Endodermal cell (in vitro differentiated cells): ENCODE measurements at regions not wholly inside any gene's neighbourhood (a gene's known extent, or its start where the extent isn't known, plus 50 kb on each side); places are given as distances from the start of the nearest gene placed in this dataset.
"Not testable (repeated sequence)": the region's sequence is repeated elsewhere in the genome, so short reads cannot be mapped to it uniquely, and the experiment has no call there.

Source experiments
- DNase-seq: peaks from one replicate; pipeline ENCODE4 v3.0.0-alpha.2; 2017
- H3K27ac ChIP-seq: 2 replicates; pipeline ENCODE4 v1.5.1; 2013; ENCODE audit warnings: mild to moderate bottlenecking, low read depth, low read length, moderate library complexity
- H3K27me3 ChIP-seq: 2 replicates; pipeline ENCODE4 v1.6.1; 2013; ENCODE audit warnings: mild to moderate bottlenecking, low read length, moderate library complexity; ENCODE audit not compliant: insufficient read depth, control insufficient read depth, poor library complexity, severe bottlenecking
- H3K36me3 ChIP-seq: 2 replicates; pipeline ENCODE4 v1.7.0; 2013; ENCODE audit warnings: mild to moderate bottlenecking, low read length, moderate library complexity; ENCODE audit not compliant: control insufficient read depth, insufficient read depth
- H3K4me1 ChIP-seq: one replicate; pipeline ENCODE4 v1.7.0; 2013; ENCODE audit warnings: low read length; ENCODE audit not compliant: control insufficient read depth, insufficient read depth
- H3K4me3 ChIP-seq: 2 replicates; pipeline ENCODE4 v1.5.1; 2013; ENCODE audit warnings: mild to moderate bottlenecking, low read length, moderate library complexity
- H3K9ac ChIP-seq: 2 replicates; pipeline ENCODE4 v1.6.1; 2013; ENCODE audit warnings: mild to moderate bottlenecking, low read length, moderate library complexity; ENCODE audit not compliant: poor library complexity, severe bottlenecking; ENCODE audit errors: extremely low read depth
- H3K9me3 ChIP-seq: 2 replicates; pipeline ENCODE4 v1.6.1; 2013; ENCODE audit warnings: mild to moderate bottlenecking, low read length, moderate library complexity; ENCODE audit not compliant: control insufficient read depth
- H3K27ac Mint-ChIP-seq: 2 replicates; pipeline ENCODE4 v1.8.0; 2020; ENCODE audit warnings: mixed read lengths
- H3K27me3 Mint-ChIP-seq: 2 replicates; pipeline ENCODE4 v1.8.0; 2021; ENCODE audit warnings: mild to moderate bottlenecking, mixed read lengths; ENCODE audit not compliant: insufficient read depth
- H3K36me3 Mint-ChIP-seq: 2 replicates; pipeline ENCODE4 v1.8.0; 2020; ENCODE audit warnings: low read depth, mixed read lengths
- H3K4me1 Mint-ChIP-seq: 2 replicates; pipeline ENCODE4 v1.8.0; 2020; ENCODE audit warnings: mixed read lengths
- H3K4me3 Mint-ChIP-seq: 2 replicates; pipeline ENCODE4 v1.8.0; 2020; ENCODE audit warnings: mild to moderate bottlenecking, moderate library complexity, mixed read lengths
- H3K9me3 Mint-ChIP-seq: 2 replicates; pipeline ENCODE4 v1.8.0; 2020; ENCODE audit warnings: mild to moderate bottlenecking, mixed read lengths
- CTCF ChIP-seq: fragments of 200-600 bp; sonication (generic); conservative IDR thresholded peaks from 2 replicates; pipeline ENCODE4 v1.5.0; 2021; ENCODE audit warnings: antibody characterized with exemption, mild to moderate bottlenecking
- WGBS, 2 experiments: methylation state at CpG; one replicate each; pipeline versions ENCODE4 v1.1.5 to v1.1.7; 2013; ENCODE audit warnings: missing lambda C conversion rate in 2 of 2, mixed read lengths in 1 of 2; ENCODE audit not compliant: insufficient coverage in 1 of 2, insufficient read length in 1 of 2; 5-methylcytosine and 5-hydroxymethylcytosine counted together

GRCh38 chr9:81069923-81070322 lies 619.4 kb downstream of the TLE1 start:
- H3K9me3 ChIP-seq = no peaks in the 10 kb centered on the region
- H3K4me1 ChIP-seq = no peaks in the 10 kb centered on the region
- Mint-ChIP-seq H3K27me3 (no peaks in the 10 kb centered on the region), H3K36me3 (no peaks in the 10 kb centered on the region), H3K27ac (no peak overlapping the region), H3K4me3 (no peak overlapping the region), H3K4me1 (no peaks in the 10 kb centered on the region), H3K9me3 (peaks cover 7% of the 10 kb centered on the region)
- WGBS, 2 experiments = 94 to 97% methylated on average over 4 of the region's 4 CpGs
- H3K36me3 ChIP-seq = no peaks in the 10 kb centered on the region
- no peak overlapping the region for H3K9ac ChIP-seq
- H3K4me3 ChIP-seq = no peak overlapping the region
- no peaks in the 10 kb centered on the region for H3K27me3 ChIP-seq
- no peak for TF ChIP-seq CTCF
- DNase-seq = no peak
- no peak overlapping the region for H3K27ac ChIP-seq

- no peak overlapping the region for H3K27ac ChIP-seq
- no peak for DNase-seq
- H3K27me3 Mint-ChIP-seq = no peaks in the 10 kb centered on the region
- no peak overlapping the region for H3K4me3 ChIP-seq
- H3K36me3 ChIP-seq = no peaks in the 10 kb centered on the region
- TF ChIP-seq CTCF = no peak
- peaks cover 12% of the 10 kb centered on the region for H3K9me3 Mint-ChIP-seq
- no peaks in the 10 kb centered on the region for H3K36me3 Mint-ChIP-seq
- H3K27ac Mint-ChIP-seq = no peak overlapping the region
- no peaks in the 10 kb centered on the region for H3K4me1 ChIP-seq
- no peak overlapping the region for H3K4me3 Mint-ChIP-seq
- no peaks in the 10 kb centered on the region for H3K4me1 Mint-ChIP-seq
- WGBS, 2 experiments = 97% methylated on average over 3 of the region's 3 CpGs; no CpG with 5 or more reads in 1 of the 2 experiments
- no peaks in the 10 kb centered on the region for H3K27me3 ChIP-seq
- no peak overlapping the region for H3K9ac ChIP-seq
- peaks cover 6% of the 10 kb centered on the region for H3K9me3 ChIP-seq
Measured at GRCh38 chr9:81069038-81069795, 620.1 kb downstream of the TLE1 start.

GRCh38 chr9:81062995-81063394 lies 626.4 kb downstream of the TLE1 start:
- not testable (repeated sequence) for H3K4me1 ChIP-seq, H3K27me3 ChIP-seq, H3K27ac Mint-ChIP-seq, H3K27me3 Mint-ChIP-seq, H3K27ac ChIP-seq, H3K4me3 Mint-ChIP-seq, H3K36me3 ChIP-seq, H3K9ac ChIP-seq, H3K4me1 Mint-ChIP-seq, DNase-seq, H3K36me3 Mint-ChIP-seq
- H3K4me3 ChIP-seq = peak overlapping the region; percentile 12
- WGBS, 2 experiments = 85 to 100% methylated on average over 1 to 3 of the region's 3 CpGs
- H3K9me3 Mint-ChIP-seq = peaks cover 46% of the 10 kb centered on the region
- H3K9me3 ChIP-seq = peaks cover 39% of the 10 kb centered on the region
